Mesodermal cell (in vitro differentiated cells): ENCODE measurements at regions not wholly inside any gene's neighbourhood (a gene's known extent, or its start where the extent isn't known, plus 50 kb on each side); places are given as distances from the start of the nearest gene placed in this dataset.
"Not testable (repeated sequence)": the region's sequence is repeated elsewhere in the genome, so short reads cannot be mapped to it uniquely, and the experiment has no call there.

Experiments used
- H3K27ac ChIP-seq: 2 replicates; pipeline ENCODE4 v1.7.0; 2013; ENCODE audit warnings: mild to moderate bottlenecking, low read depth, low read length, moderate library complexity; ENCODE audit not compliant: severe bottlenecking
- H3K36me3 ChIP-seq: 2 replicates; pipeline ENCODE4 v1.7.1; 2013; ENCODE audit warnings: mild to moderate bottlenecking, low read length, moderate library complexity; ENCODE audit not compliant: control insufficient read depth, insufficient read depth
- H3K4me1 ChIP-seq: one replicate; pipeline ENCODE4 v1.7.1; 2013; ENCODE audit warnings: mild to moderate bottlenecking, low read length; ENCODE audit not compliant: insufficient read depth, control insufficient read depth, poor library complexity, severe bottlenecking
- H3K4me3 ChIP-seq: 2 replicates; pipeline ENCODE4 v1.7.0; 2013; ENCODE audit warnings: low read length, control low read depth, mild to moderate bottlenecking; ENCODE audit not compliant: insufficient read depth, poor library complexity, severe bottlenecking; ENCODE audit errors: extremely low read depth
- H3K9me3 ChIP-seq: 2 replicates; pipeline ENCODE4 v1.7.1; 2013; ENCODE audit warnings: mild to moderate bottlenecking, low read length, moderate library complexity; ENCODE audit not compliant: control insufficient read depth
- WGBS, 2 experiments: methylation state at CpG; one replicate each; pipeline ENCODE4 v1.1.5; 2013; ENCODE audit warnings: missing lambda C conversion rate in 2 of 2; ENCODE audit not compliant: insufficient coverage in 2 of 2; 5-methylcytosine and 5-hydroxymethylcytosine counted together

GRCh38 chr16:88199296-88200153 is 183.2 kb upstream of the ZNF469 start:
- WGBS, 2 experiments = 85 to 87% methylated on average over 10 to 14 of the region's 25 CpGs
- not testable (repeated sequence) for H3K36me3 ChIP-seq, H3K9me3 ChIP-seq, H3K27ac ChIP-seq, H3K4me3 ChIP-seq, H3K4me1 ChIP-seq

GRCh38 chr16:88200154-88200895 is 182.4 kb upstream of the ZNF469 start:
- not testable (repeated sequence) for H3K4me1 ChIP-seq, H3K36me3 ChIP-seq, H3K4me3 ChIP-seq, H3K27ac ChIP-seq, H3K9me3 ChIP-seq
- 84 to 90% methylated on average over 16 to 19 of the region's 30 CpGs for WGBS, 2 experiments

DNA sequence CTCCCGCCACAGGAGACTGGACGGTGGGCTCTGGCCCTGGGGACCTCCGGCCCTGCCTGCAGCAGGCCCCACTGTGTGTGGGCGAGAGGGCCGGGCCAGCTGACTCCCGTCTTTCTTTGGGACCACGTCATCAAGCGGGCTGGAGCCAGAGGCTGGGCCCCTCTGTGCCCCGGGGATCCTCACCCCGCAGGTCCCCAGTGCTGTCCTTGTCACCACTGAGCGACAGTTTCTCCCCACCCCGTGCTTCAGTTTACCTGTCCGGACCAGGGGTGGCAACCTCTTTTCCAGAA is 181.9 kb upstream of the ZNF469 start:
- no peak overlapping the region for H3K27ac ChIP-seq
- WGBS, 2 experiments = 83 to 92% methylated on average over 4 to 7 of the region's 13 CpGs

GRCh38 chr16:88201611-88202010 is 181.1 kb upstream of the ZNF469 start:
- not testable (repeated sequence) for H3K4me1 ChIP-seq, H3K36me3 ChIP-seq

More for the DNA sequence above, 181.9 kb upstream of the ZNF469 start:
- Histone ChIP-seq H3K4me3 (no peak overlapping the region), H3K9me3 (no peaks in the 10 kb centered on the region), H3K4me1 (no peaks in the 10 kb centered on the region), H3K36me3 (no peaks in the 10 kb centered on the region)

GRCh38 chr16:88202207-88202745 is 180.5 kb upstream of the ZNF469 start:
- no peak overlapping the region for H3K4me3 ChIP-seq
- no peaks in the 10 kb centered on the region for H3K4me1 ChIP-seq
- WGBS, 2 experiments = 86 to 90% methylated on average over 5 to 7 of the region's 13 CpGs
- H3K9me3 ChIP-seq = no peaks in the 10 kb centered on the region
- H3K36me3 ChIP-seq = no peaks in the 10 kb centered on the region
- H3K27ac ChIP-seq = no peak overlapping the region

More at GRCh38 chr16:88201611-88202010, 181.1 kb upstream of the ZNF469 start:
- 82 to 90% methylated on average over 5 to 9 of the region's 9 CpGs for WGBS, 2 experiments
- not testable (repeated sequence) for H3K9me3 ChIP-seq, H3K4me3 ChIP-seq, H3K27ac ChIP-seq

- H3K4me3 ChIP-seq, H3K4me1 ChIP-seq, H3K36me3 ChIP-seq, H3K9me3 ChIP-seq, H3K27ac ChIP-seq: not testable (repeated sequence)
- 92 to 97% methylated on average over 22 to 29 of the region's 37 CpGs for WGBS, 2 experiments
Observed at GRCh38 chr16:88202856-88203681, 179.7 kb upstream of the ZNF469 start.

GRCh38 chr16:88204131-88205110 is 178.3 kb upstream of the ZNF469 start:
- 88 to 91% methylated on average over 15 to 17 of the region's 37 CpGs for WGBS, 2 experiments
- not testable (repeated sequence) for H3K4me1 ChIP-seq, H3K9me3 ChIP-seq

DNA sequence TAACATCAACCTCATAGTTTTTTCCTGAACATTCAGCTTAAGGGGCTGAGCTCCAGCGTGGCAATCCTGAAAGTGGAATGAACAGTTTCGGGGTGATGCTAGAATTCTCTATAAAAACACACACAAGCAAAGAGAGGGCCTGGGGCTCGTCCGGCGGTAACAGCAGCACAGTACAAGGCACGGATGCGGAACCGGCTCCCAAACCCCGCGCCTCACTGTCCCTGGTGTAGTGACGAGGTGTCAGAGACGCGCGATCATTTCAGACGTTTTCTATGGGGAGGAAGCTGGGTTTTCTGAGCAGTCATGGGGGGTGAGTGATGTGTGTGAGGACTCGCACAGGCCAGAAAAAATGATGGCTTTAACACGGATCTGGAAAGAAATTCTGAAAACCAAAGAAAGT is 177.3 kb upstream of the ZNF469 start:
- not testable (repeated sequence) for H3K27ac ChIP-seq, H3K4me3 ChIP-seq, H3K36me3 ChIP-seq, H3K9me3 ChIP-seq, H3K4me1 ChIP-seq
- 93 to 100% methylated on average over 1 to 12 of the region's 17 CpGs for WGBS, 2 experiments

More at GRCh38 chr16:88204131-88205110, 178.3 kb upstream of the ZNF469 start:
- H3K36me3 ChIP-seq, H3K4me3 ChIP-seq, H3K27ac ChIP-seq: not testable (repeated sequence)

GRCh38 chr16:88206006-88206405 is 176.8 kb upstream of the ZNF469 start:
- H3K4me3 ChIP-seq, H3K4me1 ChIP-seq, H3K27ac ChIP-seq, H3K9me3 ChIP-seq, H3K36me3 ChIP-seq: not testable (repeated sequence)
- WGBS, 2 experiments = 70 to 83% methylated on average over 7 of the region's 16 CpGs

DNA sequence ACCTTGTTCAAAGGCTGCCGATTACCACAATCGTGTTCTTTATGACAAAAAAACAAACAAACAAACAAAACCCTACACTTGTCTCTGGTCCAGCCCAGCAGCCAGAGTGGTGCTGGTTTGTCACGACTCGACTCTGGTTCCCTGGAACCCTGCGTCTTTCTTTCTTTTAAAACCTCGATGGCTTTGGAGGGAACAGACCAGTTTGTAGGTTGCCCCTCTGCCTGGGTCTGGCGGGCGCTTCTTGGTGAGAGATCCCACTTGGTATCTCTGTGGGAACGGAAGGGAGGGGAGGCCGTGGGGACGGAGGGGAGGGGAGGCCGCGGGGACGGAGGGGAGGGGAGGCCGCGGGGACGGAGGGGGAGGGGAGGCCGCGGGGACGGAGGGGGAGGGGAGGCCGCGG is 176.2 kb upstream of the ZNF469 start:
- WGBS, 2 experiments = 95 to 98% methylated on average over 5 of the region's 22 CpGs
- H3K4me3 ChIP-seq, H3K36me3 ChIP-seq, H3K27ac ChIP-seq, H3K9me3 ChIP-seq, H3K4me1 ChIP-seq: not testable (repeated sequence)
